ENCODE measurements at regions not wholly inside any gene's neighbourhood (a gene's known extent, or its start where the extent isn't known, plus 50 kb on each side); places are given as distances from the start of the nearest gene placed in this dataset.
"Not testable (repeated sequence)": the region's sequence is repeated elsewhere in the genome, so short reads cannot be mapped to it uniquely, and the experiment has no call there.

DNA sequence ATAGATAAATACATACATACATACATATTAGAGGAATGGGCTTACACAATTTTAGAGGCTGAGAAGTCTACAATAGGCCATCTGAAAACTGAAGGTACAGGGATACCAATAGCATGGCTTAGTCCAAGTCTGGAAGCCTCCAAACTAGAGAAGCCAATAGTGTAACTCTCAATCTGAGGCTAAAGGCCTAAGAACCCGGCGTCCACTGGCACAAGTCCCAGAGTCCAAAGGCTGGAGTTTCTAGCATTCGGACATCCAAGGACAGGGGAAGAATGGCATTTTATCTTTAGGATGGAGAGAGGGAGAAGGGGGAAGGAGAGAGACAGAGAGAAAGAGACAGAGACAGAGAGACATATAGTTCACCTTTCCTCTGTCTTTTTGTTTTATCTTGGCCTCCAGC, 63.7 kb upstream of the SYT4 start:
- DNase-seq (ENCODE audit: low read depth in 2 of 2) = no peak

DNA sequence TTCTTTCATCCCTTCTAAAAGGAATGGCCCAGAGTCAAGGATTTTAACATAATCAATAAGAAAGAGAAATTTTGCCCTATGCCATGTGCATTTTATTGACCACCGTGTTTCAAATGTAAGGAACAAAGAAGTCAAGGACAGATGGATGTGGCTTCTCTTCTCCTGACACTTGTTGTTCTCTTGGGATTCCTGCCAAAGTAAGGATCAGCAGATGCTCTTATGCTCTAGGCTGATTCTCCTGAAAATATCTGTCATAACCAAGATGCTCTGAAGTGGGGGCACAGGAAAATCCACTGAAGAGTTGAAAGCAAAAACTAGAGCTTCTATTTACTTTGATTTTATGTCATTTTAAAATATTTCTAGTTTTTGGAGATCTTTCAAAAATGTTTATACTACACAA, 72.9 kb upstream of the SYT4 start:
- DNase-seq (ENCODE audit: low read depth in 2 of 2) = no peak

DNA sequence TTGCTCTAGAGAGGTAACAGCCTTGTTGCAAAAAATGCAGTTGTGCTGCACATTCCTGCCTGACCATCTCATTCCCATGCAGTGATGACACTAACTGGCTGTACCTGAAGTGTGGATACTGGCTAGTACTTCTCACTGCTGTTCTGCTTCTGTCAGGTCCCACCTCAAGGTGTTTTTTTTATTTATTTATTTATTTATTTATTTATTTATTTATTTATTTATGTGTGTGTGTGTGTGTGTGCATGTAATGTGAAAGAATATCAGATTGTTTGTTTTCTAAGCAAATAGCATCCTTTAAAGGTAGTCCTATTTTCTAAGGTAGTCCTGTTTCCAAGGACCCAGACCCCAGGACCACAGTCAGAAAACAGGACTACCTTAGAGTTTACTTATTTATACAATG, 87.2 kb upstream of the SYT4 start:
- no peak for DNase-seq (ENCODE audit: low read depth in 2 of 2)

GRCh38 chr18:43367895-43368294, 90.6 kb upstream of the SYT4 start:
- DNase-seq (ENCODE audit: low read depth in 2 of 2) = no peak

DNA sequence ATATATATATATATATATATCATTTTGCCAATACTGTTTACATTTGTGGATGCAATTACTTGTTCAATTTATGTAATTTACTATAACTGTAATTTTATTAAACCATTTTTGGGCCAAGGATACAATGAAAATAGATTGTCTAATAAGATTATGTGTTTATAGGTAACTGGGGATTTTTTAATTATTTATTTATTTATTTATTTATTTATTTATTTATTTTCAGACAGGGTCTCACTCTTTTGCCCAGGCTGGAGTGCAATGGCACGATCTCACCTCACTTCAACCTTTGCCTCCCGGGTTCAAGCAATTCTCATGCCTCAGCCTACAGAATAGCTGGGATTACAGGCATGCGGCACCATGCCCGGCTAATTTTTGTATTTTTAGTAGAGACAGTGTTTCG, 92.0 kb upstream of the SYT4 start:
- DNase-seq (ENCODE audit: low read depth in 2 of 2) = not testable (repeated sequence)

DNA sequence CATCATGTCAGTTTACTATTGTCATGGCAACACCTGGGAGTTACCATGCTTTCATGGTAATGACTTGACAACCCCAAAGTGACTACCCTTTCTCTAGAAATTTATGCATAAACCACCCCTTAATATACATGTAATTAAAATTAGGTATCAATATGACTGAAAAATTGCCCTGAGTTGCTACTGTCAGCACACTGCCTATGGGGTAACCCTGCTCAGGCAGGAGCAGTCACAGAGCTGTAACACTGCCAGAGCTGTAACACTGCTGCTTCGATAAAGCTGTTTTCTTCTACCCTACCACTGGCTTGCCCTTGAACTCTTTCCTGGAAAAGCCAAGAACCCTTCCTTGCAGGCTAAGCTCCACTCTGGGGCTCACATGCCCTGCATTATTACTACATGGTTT, 95.5 kb upstream of the SYT4 start:
- DNase-seq (ENCODE audit: low read depth in 2 of 2) = no peak

- no peak for DNase-seq (ENCODE audit: low read depth in 2 of 2)
Observed at GRCh38 chr18:43380104-43380672, 102.9 kb upstream of the SYT4 start.

DNA sequence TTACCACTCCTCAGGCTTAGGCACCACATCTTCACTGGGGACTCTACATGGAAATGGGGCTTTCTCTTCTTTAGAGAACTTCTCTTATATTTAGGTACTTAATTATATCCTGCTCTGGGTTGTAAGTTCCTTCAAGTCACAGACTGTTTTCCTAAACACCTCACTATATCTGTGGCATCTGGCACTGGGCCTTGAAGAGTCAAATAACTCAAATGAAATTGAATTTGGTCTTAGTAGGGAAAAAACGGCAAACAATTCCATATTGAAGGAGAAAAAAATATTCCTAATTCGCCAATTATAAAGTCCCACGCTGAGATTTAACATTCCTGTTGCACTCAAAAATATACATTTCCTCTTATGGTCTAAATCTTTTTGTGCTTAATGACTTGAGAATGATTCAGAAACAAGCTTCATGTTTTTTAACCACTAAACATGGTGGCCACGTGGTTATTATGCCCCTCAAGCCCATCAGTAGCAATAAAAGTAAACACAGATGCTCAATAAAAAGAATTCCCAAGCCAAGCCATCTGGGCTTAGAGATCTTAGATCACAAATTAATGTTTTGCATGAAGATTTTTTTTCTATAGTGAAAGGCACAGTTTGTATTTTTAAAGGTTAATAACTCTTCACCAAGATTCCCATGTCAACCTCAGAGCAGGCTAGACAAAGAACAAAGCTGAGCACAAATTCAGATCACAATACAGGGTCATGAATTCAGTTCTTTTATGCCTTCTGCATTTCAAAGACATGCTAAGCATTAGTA, 105.5 kb upstream of the SYT4 start:
- DNase-seq (ENCODE audit: low read depth in 2 of 2) = no peak

DNA sequence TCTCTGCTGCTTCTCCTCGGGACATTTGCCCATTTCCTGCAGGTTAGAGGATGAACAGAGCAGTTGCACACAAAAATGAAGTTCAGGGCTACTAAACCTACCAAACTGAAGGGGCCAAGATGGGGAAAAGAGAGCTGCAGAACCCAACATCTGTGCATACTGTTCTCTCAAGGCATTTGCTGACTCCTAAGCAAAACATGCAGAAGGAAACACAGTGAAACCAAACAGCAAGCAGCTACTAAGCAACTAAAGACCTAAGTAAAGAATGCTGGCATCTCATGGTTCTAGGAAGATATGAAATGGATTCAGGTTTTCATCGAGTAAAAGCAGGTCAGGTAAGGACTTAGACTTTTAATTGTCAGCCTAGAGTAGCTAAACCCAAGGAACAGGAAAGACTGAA, 111.9 kb upstream of the SYT4 start:
- DNase-seq (ENCODE audit: low read depth in 2 of 2) = no peak

- no peak for DNase-seq (ENCODE audit: low read depth in 2 of 2)
Observed at GRCh38 chr18:43392168-43392567, 114.9 kb upstream of the SYT4 start.

- no peak for DNase-seq (ENCODE audit: low read depth in 2 of 2)
Observed at GRCh38 chr18:43393174-43393573, 115.9 kb upstream of the SYT4 start.

DNA sequence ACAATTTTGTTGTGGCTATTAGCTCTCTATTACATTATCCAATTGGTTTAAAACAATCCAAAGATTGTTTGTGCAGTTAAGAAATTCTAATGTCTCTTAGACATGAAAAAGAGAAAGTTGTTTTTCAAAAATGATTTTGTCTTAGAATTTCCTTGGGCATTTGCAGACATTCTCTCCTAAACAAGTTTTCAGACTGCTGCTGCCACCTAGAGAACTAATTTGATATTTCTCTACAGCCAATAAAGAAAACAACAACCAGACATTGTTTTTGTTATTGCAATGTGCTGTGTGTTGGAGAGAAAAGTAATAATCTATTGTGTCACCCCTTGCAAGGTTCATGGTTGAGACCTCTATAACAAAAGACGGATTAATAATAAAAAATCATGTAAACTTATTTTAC, 119.0 kb upstream of the SYT4 start:
- no peak for DNase-seq (ENCODE audit: low read depth in 2 of 2)

DNA sequence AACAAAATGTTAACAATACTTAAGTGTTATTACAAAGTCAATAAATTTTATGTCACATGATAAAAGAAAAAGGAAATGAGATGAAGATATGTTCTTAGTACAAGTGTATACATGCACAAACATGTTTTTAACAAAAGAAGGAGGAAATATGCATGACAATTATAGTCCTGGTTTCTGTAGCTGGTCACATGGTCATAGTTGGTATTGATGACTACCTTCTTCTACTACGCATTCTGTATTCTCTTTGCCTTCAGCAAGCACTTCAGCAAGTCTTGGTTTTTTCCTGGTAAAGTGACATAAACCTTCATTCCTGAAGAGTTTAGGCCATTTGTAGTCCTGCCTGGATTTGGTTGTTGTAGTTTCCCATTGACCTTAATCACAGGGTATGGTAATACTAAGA, 121.3 kb upstream of the SYT4 start:
- no peak for DNase-seq (ENCODE audit: low read depth in 2 of 2)

GRCh38 chr18:43405097-43405496, 127.8 kb upstream of the SYT4 start:
- no peak for DNase-seq (ENCODE audit: low read depth in 2 of 2)

- no peak for DNase-seq (ENCODE audit: low read depth in 2 of 2)
Observed at GRCh38 chr18:43414006-43414405, 136.7 kb upstream of the SYT4 start.

DNA sequence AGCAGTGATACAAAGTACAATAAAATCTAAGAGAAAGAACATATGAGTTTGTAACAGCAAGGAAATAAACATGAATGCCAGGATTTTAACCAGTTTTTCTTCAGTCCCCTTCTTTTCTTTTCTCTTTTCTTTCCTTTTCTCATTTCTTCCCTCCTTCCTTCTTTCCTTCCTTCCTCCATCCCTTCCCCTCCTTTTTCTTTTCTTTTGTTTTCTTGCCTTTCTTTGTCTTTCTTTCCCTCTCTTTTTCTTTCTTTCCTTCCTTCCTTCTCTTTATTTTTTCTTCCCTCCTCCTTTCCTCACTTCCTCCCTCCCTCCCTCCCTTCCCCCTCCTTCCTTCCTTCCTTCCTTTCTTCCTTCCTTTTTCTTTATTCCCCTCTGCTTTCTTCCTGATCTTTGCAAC, 142.8 kb upstream of the SYT4 start:
- no peak for DNase-seq (ENCODE audit: low read depth in 2 of 2)

GRCh38 chr18:43420950-43421349, 143.7 kb upstream of the SYT4 start:
- DNase-seq (ENCODE audit: low read depth in 2 of 2) = no peak

DNA sequence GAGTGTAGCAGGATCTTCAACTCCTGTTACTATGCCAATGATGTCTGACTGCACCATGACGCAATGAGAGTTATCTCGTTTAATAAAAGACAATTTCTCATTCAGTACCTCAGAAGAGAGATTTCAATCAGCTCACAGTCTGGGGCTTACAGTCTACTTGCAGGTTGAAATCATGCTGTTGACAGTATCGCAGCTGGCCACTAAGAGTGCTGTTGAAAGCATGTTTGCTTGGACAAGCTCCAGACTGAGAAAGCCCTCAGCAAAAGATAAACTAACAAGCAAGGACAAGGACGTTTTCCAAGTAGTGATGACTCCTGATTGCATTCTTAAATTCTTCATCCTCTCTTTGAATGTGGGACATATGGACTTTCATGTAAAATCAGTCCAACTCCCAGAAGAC, 145.2 kb upstream of the SYT4 start:
- DNase-seq (ENCODE audit: low read depth in 2 of 2) = no peak

GRCh38 chr18:43435851-43436250, 158.6 kb upstream of the SYT4 start:
- no peak for DNase-seq (ENCODE audit: low read depth in 2 of 2)

DNA sequence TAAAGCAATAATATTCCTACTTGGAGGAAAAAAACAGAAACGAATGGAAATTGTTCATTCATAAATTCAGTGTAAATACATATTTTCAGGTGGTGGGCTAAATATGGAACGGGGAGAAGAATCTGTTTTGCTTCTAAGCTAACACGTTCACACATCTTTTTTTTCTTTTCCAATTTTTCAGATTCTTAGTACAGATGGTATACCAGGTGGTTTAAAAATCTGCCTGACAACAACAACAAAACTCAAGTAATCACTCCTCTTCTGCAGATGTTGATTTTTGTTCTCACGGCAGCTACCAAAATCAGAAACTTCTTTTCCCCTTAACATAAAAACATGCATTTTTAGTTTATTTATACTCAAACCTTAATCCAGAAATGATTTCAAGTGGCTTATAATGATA, 164.8 kb upstream of the SYT4 start:
- no peak for DNase-seq (ENCODE audit: low read depth in 2 of 2)

DNA sequence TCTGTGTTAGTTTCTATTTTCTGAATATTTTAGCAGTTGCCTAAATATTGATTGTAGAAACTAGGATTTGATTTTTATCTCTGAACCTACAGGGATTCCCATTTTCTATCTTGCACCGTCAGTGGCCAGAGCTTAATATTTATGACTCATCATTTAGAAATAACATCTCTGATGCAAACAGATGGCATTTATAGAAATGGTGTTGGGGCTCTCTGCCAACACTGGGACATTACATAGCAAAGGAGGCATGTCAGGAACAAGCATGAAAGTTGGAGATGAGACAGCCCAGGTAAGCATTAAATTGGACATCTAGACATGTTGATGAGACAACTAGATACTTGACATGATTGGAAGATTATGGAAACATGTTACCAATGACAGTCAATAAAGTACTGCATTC, 165.3 kb upstream of the SYT4 start:
- DNase-seq (ENCODE audit: low read depth in 2 of 2) = no peak

GRCh38 chr18:43465483-43465882, 188.2 kb upstream of the SYT4 start:
- DNase-seq (ENCODE audit: low read depth in 2 of 2) = no peak

- DNase-seq (ENCODE audit: low read depth in 2 of 2) = no peak
Observed at GRCh38 chr18:43471873-43472272, 194.6 kb upstream of the SYT4 start.

DNA sequence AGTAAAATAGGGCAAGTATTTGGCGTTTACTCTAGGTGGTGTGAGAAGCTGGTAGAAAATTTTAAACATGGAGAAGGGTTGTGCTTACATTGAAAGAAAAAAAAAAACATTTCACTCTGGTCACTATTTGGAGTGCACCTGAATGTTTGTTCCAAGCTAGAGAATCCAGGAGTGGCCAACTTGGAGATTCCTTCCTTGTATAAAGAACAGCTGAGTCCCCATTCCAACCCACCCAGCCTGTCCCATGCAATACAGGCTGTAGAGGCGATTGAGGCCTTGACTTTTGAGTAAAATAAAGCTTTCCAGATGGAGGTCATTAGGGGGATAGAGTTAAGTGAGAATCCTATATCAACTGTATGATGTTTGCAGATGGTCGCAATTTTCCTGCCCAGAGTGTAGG, 203.8 kb upstream of the SYT4 start:
- no peak for DNase-seq (ENCODE audit: low read depth in 2 of 2)

Measured in stimulated activated CD8-positive, alpha-beta memory T cell treated with anti-CD3 and anti-CD28 coated beads, Interleukin-15, amount 100 ng/mL, for 48 hours (primary cell).